ENCODE measurements at regions not wholly inside any gene's neighbourhood (a gene's known extent, or its start where the extent isn't known, plus 50 kb on each side); places are given as distances from the start of the nearest gene placed in this dataset.

GRCh38 chr12:91965781-91966180 lies 179.9 kb downstream of the BTG1 start:
- Mint-ChIP-seq H3K27me3 (peaks cover 3% of the 10 kb centered on the region), H3K4me1 (peaks cover 0 to 1% (median 0%) of the 10 kb centered on the region in 3 donors), H3K36me3 (peaks cover 2% of the 10 kb centered on the region), H3K4me3 (no peak overlapping the region), H3K9me3 (no peaks in the 10 kb centered on the region), H3K27ac (no peak overlapping the region)

- Mint-ChIP-seq H3K4me3 (no peak overlapping the region), H3K27ac (no peak overlapping the region), H3K36me3 (peaks cover 2% of the 10 kb centered on the region), H3K4me1 (peaks cover 0 to 1% (median 0%) of the 10 kb centered on the region in 3 donors), H3K9me3 (no peaks in the 10 kb centered on the region), H3K27me3 (peaks cover 1% of the 10 kb centered on the region)
Observed at GRCh38 chr12:91964501-91964900, 181.1 kb downstream of the BTG1 start.

- H3K36me3 Mint-ChIP-seq = no peaks in the 10 kb centered on the region
- no peak overlapping the region for H3K4me3 Mint-ChIP-seq
- no peaks in the 10 kb centered on the region for H3K4me1 Mint-ChIP-seq
- H3K9me3 Mint-ChIP-seq = peaks cover 0 to 2% (median 0%) of the 10 kb centered on the region in 3 donors
- H3K27ac Mint-ChIP-seq = no peak overlapping the region
- H3K27me3 Mint-ChIP-seq = no peaks in the 10 kb centered on the region
Observed at GRCh38 chr12:91959220-91959619, 186.4 kb downstream of the BTG1 start.

- Mint-ChIP-seq H3K9me3 (peaks cover 0 to 2% (median 0%) of the 10 kb centered on the region in 3 donors), H3K27ac (no peak overlapping the region), H3K4me3 (no peak overlapping the region), H3K27me3 (no peaks in the 10 kb centered on the region), H3K4me1 (no peaks in the 10 kb centered on the region), H3K36me3 (no peaks in the 10 kb centered on the region)
Observed at GRCh38 chr12:91958816-91959215, 186.8 kb downstream of the BTG1 start.

GRCh38 chr12:91954747-91955146 lies 190.9 kb downstream of the BTG1 start:
- Mint-ChIP-seq H3K27ac (peak overlapping the region in 1 of 3 donors; percentile 60), H3K27me3 (no peaks in the 10 kb centered on the region), H3K36me3 (no peaks in the 10 kb centered on the region), H3K4me3 (no peak overlapping the region), H3K4me1 (no peaks in the 10 kb centered on the region), H3K9me3 (peaks cover 0 to 2% (median 0%) of the 10 kb centered on the region in 3 donors)

- Mint-ChIP-seq H3K36me3 (no peaks in the 10 kb centered on the region), H3K27ac (peak overlapping the region in 2 of 3 donors; percentile 33 to 60), H3K9me3 (peaks cover 0 to 2% (median 0%) of the 10 kb centered on the region in 3 donors), H3K4me3 (no peak overlapping the region), H3K27me3 (no peaks in the 10 kb centered on the region), H3K4me1 (no peaks in the 10 kb centered on the region)
Observed at GRCh38 chr12:91954326-91954725, 191.3 kb downstream of the BTG1 start.

- no peak overlapping the region for H3K4me3 Mint-ChIP-seq
- H3K27ac Mint-ChIP-seq = no peak overlapping the region
- H3K36me3 Mint-ChIP-seq = no peaks in the 10 kb centered on the region
- peaks cover 2 to 8% (median 5%) of the 10 kb centered on the region in 3 donors for H3K4me1 Mint-ChIP-seq
- peaks cover 0 to 2% (median 0%) of the 10 kb centered on the region in 3 donors for H3K9me3 Mint-ChIP-seq
- H3K27me3 Mint-ChIP-seq = no peaks in the 10 kb centered on the region
Observed at GRCh38 chr12:91952916-91953315, 192.7 kb downstream of the BTG1 start.

- no peak overlapping the region for H3K4me3 Mint-ChIP-seq
- no peaks in the 10 kb centered on the region for H3K36me3 Mint-ChIP-seq
- H3K4me1 Mint-ChIP-seq = peaks cover 2 to 15% (median 11%) of the 10 kb centered on the region in 3 donors
- H3K9me3 Mint-ChIP-seq = no peaks in the 10 kb centered on the region
- peak overlapping the region in 1 of 3 donors; percentile 61 for H3K27ac Mint-ChIP-seq
- H3K27me3 Mint-ChIP-seq = no peaks in the 10 kb centered on the region
Observed at GRCh38 chr12:91951571-91951970, 194.1 kb downstream of the BTG1 start.

- Mint-ChIP-seq H3K4me3 (no peak overlapping the region), H3K36me3 (peaks cover 2% of the 10 kb centered on the region), H3K9me3 (peaks cover 0 to 3% (median 0%) of the 10 kb centered on the region in 3 donors), H3K27me3 (no peaks in the 10 kb centered on the region), H3K4me1 (peaks cover 2 to 15% (median 11%) of the 10 kb centered on the region in 3 donors), H3K27ac (peak overlapping the region in 1 of 3 donors; percentile 43)
Observed at GRCh38 chr12:91948504-91948903, 197.1 kb downstream of the BTG1 start.

- Mint-ChIP-seq H3K4me3 (no peak overlapping the region), H3K27me3 (peaks cover 2% of the 10 kb centered on the region), H3K27ac (peak overlapping the region in 1 of 3 donors; percentile 53), H3K9me3 (peaks cover 0 to 3% (median 0%) of the 10 kb centered on the region in 3 donors), H3K36me3 (peaks cover 2% of the 10 kb centered on the region), H3K4me1 (peaks cover 2 to 15% (median 11%) of the 10 kb centered on the region in 3 donors)
Observed at GRCh38 chr12:91947459-91947858, 198.2 kb downstream of the BTG1 start.

- peaks cover 2 to 15% (median 11%) of the 10 kb centered on the region in 3 donors for H3K4me1 Mint-ChIP-seq
- peaks cover 3% of the 10 kb centered on the region for H3K27me3 Mint-ChIP-seq
- H3K4me3 Mint-ChIP-seq = no peak overlapping the region
- H3K27ac Mint-ChIP-seq = no peak overlapping the region
- peaks cover 2% of the 10 kb centered on the region for H3K36me3 Mint-ChIP-seq
- peaks cover 0 to 3% (median 3%) of the 10 kb centered on the region in 3 donors for H3K9me3 Mint-ChIP-seq
Observed at GRCh38 chr12:91944637-91945036, 201.0 kb downstream of the BTG1 start.

GRCh38 chr12:91940826-91941570 lies 204.6 kb downstream of the BTG1 start:
- Mint-ChIP-seq H3K27ac (no peak overlapping the region), H3K4me1 (peaks cover 0 to 1% (median 0%) of the 10 kb centered on the region in 3 donors), H3K4me3 (no peak overlapping the region), H3K27me3 (peaks cover 3% of the 10 kb centered on the region), H3K36me3 (peaks cover 2% of the 10 kb centered on the region), H3K9me3 (peaks cover 0 to 3% (median 3%) of the 10 kb centered on the region in 3 donors)

- H3K9me3 Mint-ChIP-seq = peaks cover 0 to 3% (median 3%) of the 10 kb centered on the region in 3 donors
- no peak overlapping the region for H3K27ac Mint-ChIP-seq
- H3K4me3 Mint-ChIP-seq = no peak overlapping the region
- peaks cover 0 to 1% (median 0%) of the 10 kb centered on the region in 3 donors for H3K4me1 Mint-ChIP-seq
- H3K27me3 Mint-ChIP-seq = peaks cover 3% of the 10 kb centered on the region
- H3K36me3 Mint-ChIP-seq = peaks cover 2% of the 10 kb centered on the region
Observed at GRCh38 chr12:91940322-91940721, 205.3 kb downstream of the BTG1 start.

- Mint-ChIP-seq H3K9me3 (peaks cover 0 to 3% (median 0%) of the 10 kb centered on the region in 3 donors), H3K4me3 (no peak overlapping the region), H3K4me1 (peaks cover 0 to 1% (median 0%) of the 10 kb centered on the region in 3 donors), H3K27me3 (peaks cover 3% of the 10 kb centered on the region), H3K36me3 (no peaks in the 10 kb centered on the region), H3K27ac (no peak overlapping the region)
Observed at GRCh38 chr12:91937706-91938105, 207.9 kb downstream of the BTG1 start.

GRCh38 chr12:91937009-91937408 lies 208.6 kb downstream of the BTG1 start:
- no peak overlapping the region for H3K27ac Mint-ChIP-seq
- H3K4me3 Mint-ChIP-seq = no peak overlapping the region
- H3K9me3 Mint-ChIP-seq = peaks cover 0 to 3% (median 0%) of the 10 kb centered on the region in 3 donors
- H3K27me3 Mint-ChIP-seq = no peaks in the 10 kb centered on the region
- H3K4me1 Mint-ChIP-seq = peaks cover 0 to 1% (median 0%) of the 10 kb centered on the region in 3 donors
- no peaks in the 10 kb centered on the region for H3K36me3 Mint-ChIP-seq

- no peaks in the 10 kb centered on the region for H3K36me3 Mint-ChIP-seq
- no peaks in the 10 kb centered on the region for H3K27me3 Mint-ChIP-seq
- H3K4me3 Mint-ChIP-seq = no peak overlapping the region
- H3K27ac Mint-ChIP-seq = no peak overlapping the region
- peaks cover 0 to 1% (median 0%) of the 10 kb centered on the region in 3 donors for H3K4me1 Mint-ChIP-seq
- peaks cover 0 to 2% (median 0%) of the 10 kb centered on the region in 3 donors for H3K9me3 Mint-ChIP-seq
Observed at GRCh38 chr12:91935296-91935695, 210.3 kb downstream of the BTG1 start.
